B cell (primary cell): ENCODE measurements at regions not wholly inside any gene's neighbourhood (a gene's known extent, or its start where the extent isn't known, plus 50 kb on each side); places are given as distances from the start of the nearest gene placed in this dataset.
"Not testable (repeated sequence)": the region's sequence is repeated elsewhere in the genome, so short reads cannot be mapped to it uniquely, and the experiment has no call there.

ENCODE experiments used
- ATAC-seq: fragments of 200-7000 bp; cut with Tn5 transposase; one replicate; pipeline ENCODE4 v1.10.0; 2021; ENCODE audit warnings: low read depth, mild to moderate bottlenecking, moderate number of reproducible peaks, moderate library complexity
- CTCF ChIA-PET: fragments of 350-600 bp; sonication (Branson Sonifier 250); formaldehyde crosslinking; loops from one replicate; lab custom pipeline; 2021; ENCODE audit warnings: antibody characterized with exemption, inconsistent platforms; lab: Charles Lee
- POLR2A ChIA-PET: fragments of 350-600 bp; sonication (Branson Sonifier 250); formaldehyde crosslinking; loops from one replicate; lab custom pipeline; 2021; ENCODE audit warnings: antibody characterized with exemption; lab: Charles Lee
- DNase-seq: peaks from one replicate; pipeline ENCODE4 v3.0.0; 2013
- H2AFZ ChIP-seq: 2 replicates; pipeline ENCODE4 v1.6.1; 2012; ENCODE audit warnings: mild to moderate bottlenecking, low read depth, low read length; ENCODE audit not compliant: insufficient read depth, poor library complexity, severe bottlenecking
- H3K27ac ChIP-seq, 2 donors: 1 replicate in 1 of 2; 2 replicates in 1 of 2; pipeline ENCODE4 v1.5.1; 2012 to 2013; ENCODE audit warnings: low read length in 2 of 2, mild to moderate bottlenecking in 2 of 2, moderate library complexity in 1 of 2
- H3K27me3 ChIP-seq, 4 experiments: fragments of 200-600 bp in 1 of 4; sonication (generic) in 1 of 4; replicated peaks in 1 of 4; 1 replicate in 2 of 4; 2 replicates in 2 of 4; pipeline versions ENCODE4 v1.6.1 to v1.7.0; 2013 to 2016; ENCODE audit warnings: low read length in 3 of 4, mild to moderate bottlenecking in 2 of 4, mixed read lengths in 1 of 4, moderate library complexity in 1 of 4; ENCODE audit not compliant: insufficient read depth in 4 of 4, control insufficient read depth in 3 of 4; ENCODE audit errors: control extremely low read depth in 1 of 4
- H3K36me3 ChIP-seq, 2 experiments: replicated peaks in 1 of 2; 1 replicate in 1 of 2; 2 replicates in 1 of 2; pipeline versions ENCODE4 v1.6.1 to v1.7.1; 2013; ENCODE audit warnings: low read length in 1 of 2; ENCODE audit not compliant: insufficient read depth in 2 of 2, control insufficient read depth in 1 of 2; ENCODE audit errors: control extremely low read depth in 1 of 2, extremely low read depth in 1 of 2
- H3K4me1 ChIP-seq, 2 donors: fragments of 200-600 bp in 1 of 2; sonication (generic) in 1 of 2; 1 replicate in 1 of 2; 2 replicates in 1 of 2; pipeline versions ENCODE4 v1.5.1 to v1.6.1; 2013 to 2017; ENCODE audit warnings: low read length in 2 of 2; ENCODE audit not compliant: control insufficient read depth in 2 of 2, insufficient read depth in 2 of 2
- H3K4me2 ChIP-seq: replicated peaks from 2 replicates; pipeline ENCODE3; 2012; ENCODE audit warnings: mild to moderate bottlenecking, low read depth, low read length; ENCODE audit not compliant: poor library complexity, severe bottlenecking
- H3K4me3 ChIP-seq, 5 experiments: fragments of 200-600 bp in 1 of 5; sonication (generic) in 1 of 5; 1 replicate in 3 of 5; 2 replicates in 2 of 5; pipeline versions ENCODE4 v1.5.1 to v1.7.0; 2011 to 2016; ENCODE audit warnings: low read length in 4 of 5, mild to moderate bottlenecking in 4 of 5, low read depth in 2 of 5, control low read depth in 1 of 5, moderate library complexity in 1 of 5; ENCODE audit not compliant: insufficient read depth in 1 of 5; ENCODE audit errors: control extremely low read depth in 1 of 5, extremely low read depth in 1 of 5
- H3K79me2 ChIP-seq: fragments of 200-600 bp; sonication (generic); one replicate; pipeline ENCODE4 v1.6.0; 2016; ENCODE audit warnings: low read length; ENCODE audit not compliant: control insufficient read depth, insufficient read depth
- H3K9ac ChIP-seq: fragments of 200-600 bp; sonication (generic); 2 replicates; pipeline ENCODE4 v1.6.1; 2017; ENCODE audit warnings: mild to moderate bottlenecking, low read length, moderate library complexity
- H3K9me3 ChIP-seq, 3 donors: one replicate each; pipeline versions ENCODE4 v1.6.1 to v1.7.1; 2013; ENCODE audit warnings: low read length in 2 of 3; ENCODE audit not compliant: control insufficient read depth in 2 of 3, insufficient read depth in 1 of 3; ENCODE audit errors: control extremely low read depth in 1 of 3
- H4K20me1 ChIP-seq: 2 replicates; pipeline ENCODE4 v1.6.0; 2012; ENCODE audit warnings: mild to moderate bottlenecking, low read length; ENCODE audit not compliant: insufficient read depth, control insufficient read depth, poor library complexity, severe bottlenecking
- H3K27ac Mint-ChIP-seq: one replicate; pipeline ENCODE4 v1.8.0; 2021; ENCODE audit warnings: mixed read lengths
- H3K27me3 Mint-ChIP-seq: one replicate; pipeline ENCODE4 v1.8.0; 2021; ENCODE audit warnings: mixed read lengths
- H3K4me1 Mint-ChIP-seq: one replicate; pipeline ENCODE4 v1.8.0; 2021; ENCODE audit warnings: mixed read lengths
- H3K4me3 Mint-ChIP-seq: one replicate; pipeline ENCODE4 v1.8.0; 2021; ENCODE audit warnings: mixed read lengths
- H3K9me3 Mint-ChIP-seq: one replicate; pipeline ENCODE4 v1.8.0; 2022; ENCODE audit warnings: mixed read lengths; ENCODE audit not compliant: insufficient read depth
- EZH2 ChIP-seq: IDR thresholded peaks from 2 replicates; pipeline ENCODE4 v1.6.1; 2012; ENCODE audit warnings: borderline replicate concordance, low read depth, mild to moderate bottlenecking, moderate library complexity, low read length; ENCODE audit not compliant: insufficient read depth, poor library complexity, severe bottlenecking
- WGBS: methylation state at CpG from one replicate; pipeline ENCODE4 v1.1.5; 2013; ENCODE audit warnings: missing lambda C conversion rate; ENCODE audit not compliant: insufficient coverage; 5-methylcytosine and 5-hydroxymethylcytosine counted together
- intact Hi-C: fragments of 100-400 bp; cut with micrococcal nuclease; formaldehyde crosslinking; loops from one replicate; pipeline ENCODE4 v1.10.0; 2022

DNA sequence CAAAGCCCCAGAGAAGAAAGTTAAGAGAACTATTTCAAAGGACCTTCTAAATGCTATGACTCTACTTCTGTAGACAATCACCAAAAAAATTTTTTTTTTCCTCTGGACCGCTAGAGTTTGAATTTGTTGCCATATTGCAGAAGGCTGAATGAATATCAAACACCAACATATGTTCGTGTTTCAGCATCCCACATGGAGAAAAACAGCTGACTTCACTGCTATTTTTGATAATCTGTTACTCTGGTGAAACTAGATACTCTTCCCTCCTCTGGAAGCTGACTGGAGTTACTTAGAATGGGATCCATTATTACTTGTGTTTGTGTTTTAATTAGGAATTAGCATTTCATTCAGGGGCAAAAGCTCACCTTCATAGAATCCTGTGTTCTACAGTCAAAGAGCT, 447.0 kb downstream of the AASDHPPT start:
- Histone ChIP-seq H3K27ac (no peak overlapping the region), H3K36me3 (no peaks in the 10 kb centered on the region), H3K79me2 (no peaks in the 10 kb centered on the region), H3K9ac (no peak overlapping the region), H4K20me1 (no peaks in the 10 kb centered on the region), H3K9me3 (no peaks in the 10 kb centered on the region), H3K27me3 (no peaks in the 10 kb centered on the region), H3K4me2 (no peak overlapping the region), H3K4me1 (no peaks in the 10 kb centered on the region), H3K4me3 (no peak overlapping the region), H2AFZ (no peak overlapping the region)
- intact Hi-C loops: no loop called here
- ChIA-PET POLR2A (no interaction called here), CTCF (no interaction called here)
- H3K4me1 Mint-ChIP-seq: no peaks in the 10 kb centered on the region
- no peak for TF ChIP-seq EZH2
- peaks cover 8% of the 10 kb centered on the region for H3K9me3 Mint-ChIP-seq
- no peak for DNase-seq
- no peaks in the 10 kb centered on the region for H3K27me3 Mint-ChIP-seq
- H3K4me3 Mint-ChIP-seq: no peak overlapping the region
- no peak for ATAC-seq
- H3K27ac Mint-ChIP-seq: no peak overlapping the region
- no CpG with 5 or more reads among the region's 2 CpGs for WGBS

DNA sequence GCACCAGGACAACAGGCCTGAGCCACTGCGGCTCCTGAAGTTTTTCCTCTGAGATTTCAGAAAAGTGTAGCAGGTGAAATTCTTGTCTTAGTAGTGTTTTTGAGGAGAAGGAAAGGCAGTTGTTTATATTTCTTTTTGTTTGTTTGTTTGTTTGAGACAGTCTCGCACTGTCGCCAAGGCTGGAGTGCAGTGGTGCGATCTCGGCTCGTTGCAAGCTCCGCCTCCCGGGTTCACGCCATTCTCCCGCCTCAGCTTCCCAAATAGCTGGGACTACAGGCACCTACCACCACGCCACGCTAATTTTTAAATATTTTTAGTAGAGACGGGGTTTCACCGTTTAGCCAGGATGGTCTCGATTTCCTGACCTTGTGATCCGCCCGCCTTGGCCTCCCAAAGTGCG, 454.2 kb downstream of the AASDHPPT start:
- H3K4me2 ChIP-seq, H3K9me3 ChIP-seq, H3K9me3 Mint-ChIP-seq, ATAC-seq, H3K4me1 Mint-ChIP-seq, intact Hi-C loops, H3K27me3 ChIP-seq, H3K4me3 Mint-ChIP-seq, H3K4me1 ChIP-seq, POLR2A ChIA-PET, H3K36me3 ChIP-seq, H3K79me2 ChIP-seq, H3K4me3 ChIP-seq, DNase-seq, H3K27ac Mint-ChIP-seq, H2AFZ ChIP-seq, H4K20me1 ChIP-seq, CTCF ChIA-PET, H3K27ac ChIP-seq, H3K9ac ChIP-seq, H3K27me3 Mint-ChIP-seq: not testable (repeated sequence)
- 92% methylated on average over 14 of the region's 18 CpGs for WGBS
